Hepatocyte (in vitro differentiated cells): ENCODE measurements at regions not wholly inside any gene's neighbourhood (a gene's known extent, or its start where the extent isn't known, plus 50 kb on each side); places are given as distances from the start of the nearest gene placed in this dataset.
"Not testable (repeated sequence)": the region's sequence is repeated elsewhere in the genome, so short reads cannot be mapped to it uniquely, and the experiment has no call there.

ENCODE experiments used
- EZH2 ChIP-seq: fragments of 200-600 bp; sonication (generic); IDR thresholded peaks from 2 replicates; pipeline ENCODE4 v1.6.1; 2016; ENCODE audit warnings: antibody characterized with exemption, mild to moderate bottlenecking, borderline replicate concordance
- EZH2phosphoT487 ChIP-seq: fragments of 200-600 bp; sonication (generic); IDR thresholded peaks from one replicate; pipeline ENCODE4 v1.6.1; 2018; ENCODE audit warnings: antibody characterized with exemption, mild to moderate bottlenecking, low read depth, moderate library complexity; ENCODE audit not compliant: unreplicated experiment, severe bottlenecking
- TF ChIP-seq, protein P1 (sequence below): fragments of 200-600 bp; sonication (generic); IDR thresholded peaks from 2 replicates; pipeline ENCODE4 v1.5.1; 2016; ENCODE audit warnings: antibody characterized with exemption, mild to moderate bottlenecking; ENCODE audit not compliant: poor library complexity

DNA sequence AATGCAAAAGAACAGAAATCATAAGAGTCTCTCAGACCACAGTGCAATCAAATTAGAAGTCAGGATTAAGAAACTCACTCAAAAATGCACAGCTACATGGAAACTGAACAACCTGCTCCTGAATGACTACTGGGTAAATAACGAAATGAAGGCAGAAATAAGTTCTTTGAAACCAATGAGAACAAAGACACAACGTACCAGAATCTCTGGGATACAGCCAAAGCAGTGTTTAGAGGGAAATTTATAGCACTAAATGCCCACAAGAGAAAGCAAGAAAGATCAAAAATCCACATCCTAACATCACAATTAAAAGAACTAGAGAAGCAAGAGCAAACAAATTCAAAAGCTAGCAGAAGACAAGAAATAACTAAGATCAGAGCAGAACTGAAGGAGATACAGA lies 160.5 kb upstream of the ZNF648 start:
- TF ChIP-seq, protein P1, sequence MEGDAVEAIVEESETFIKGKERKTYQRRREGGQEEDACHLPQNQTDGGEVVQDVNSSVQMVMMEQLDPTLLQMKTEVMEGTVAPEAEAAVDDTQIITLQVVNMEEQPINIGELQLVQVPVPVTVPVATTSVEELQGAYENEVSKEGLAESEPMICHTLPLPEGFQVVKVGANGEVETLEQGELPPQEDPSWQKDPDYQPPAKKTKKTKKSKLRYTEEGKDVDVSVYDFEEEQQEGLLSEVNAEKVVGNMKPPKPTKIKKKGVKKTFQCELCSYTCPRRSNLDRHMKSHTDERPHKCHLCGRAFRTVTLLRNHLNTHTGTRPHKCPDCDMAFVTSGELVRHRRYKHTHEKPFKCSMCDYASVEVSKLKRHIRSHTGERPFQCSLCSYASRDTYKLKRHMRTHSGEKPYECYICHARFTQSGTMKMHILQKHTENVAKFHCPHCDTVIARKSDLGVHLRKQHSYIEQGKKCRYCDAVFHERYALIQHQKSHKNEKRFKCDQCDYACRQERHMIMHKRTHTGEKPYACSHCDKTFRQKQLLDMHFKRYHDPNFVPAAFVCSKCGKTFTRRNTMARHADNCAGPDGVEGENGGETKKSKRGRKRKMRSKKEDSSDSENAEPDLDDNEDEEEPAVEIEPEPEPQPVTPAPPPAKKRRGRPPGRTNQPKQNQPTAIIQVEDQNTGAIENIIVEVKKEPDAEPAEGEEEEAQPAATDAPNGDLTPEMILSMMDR: not testable (repeated sequence)
- TF ChIP-seq EZH2, EZH2phosphoT487: not testable (repeated sequence)
